Thyroid gland (tissue), 4 donors: ENCODE measurements at regions not wholly inside any gene's neighbourhood (a gene's known extent, or its start where the extent isn't known, plus 50 kb on each side); places are given as distances from the start of the nearest gene placed in this dataset.
"Not testable (repeated sequence)": the region's sequence is repeated elsewhere in the genome, so short reads cannot be mapped to it uniquely, and the experiment has no call there.

Source experiments
- DNase-seq, 2 donors: peaks; one replicate each; pipeline ENCODE4 v3.0.0-alpha.2; 2019
- H3K27ac ChIP-seq, 3 donors: fragments of 200-600 bp; sonication (generic); 1 replicate in 2 of 3; 2 replicates in 1 of 3; pipeline ENCODE4 v1.5.1; 2016 to 2019; ENCODE audit warnings: mild to moderate bottlenecking in 1 of 3, moderate library complexity in 1 of 3
- H3K27me3 ChIP-seq: fragments of 200-600 bp; sonication (generic); one replicate; pipeline ENCODE4 v1.5.1; 2019
- H3K36me3 ChIP-seq, 2 donors: fragments of 200-600 bp; sonication (generic); one replicate each; pipeline ENCODE4 v1.5.1; 2016 to 2019
- H3K4me1 ChIP-seq, 2 donors: fragments of 200-600 bp; sonication (generic); one replicate each; pipeline ENCODE4 v1.5.1; 2017 to 2019
- H3K4me3 ChIP-seq, 3 donors: fragments of 200-600 bp; sonication (generic); replicated peaks in 1 of 3; 1 replicate in 2 of 3; 2 replicates in 1 of 3; pipeline ENCODE4 v1.5.1; 2016; ENCODE audit warnings: mild to moderate bottlenecking in 1 of 3
- H3K9me3 ChIP-seq: fragments of 200-600 bp; sonication (generic); one replicate; pipeline ENCODE4 v1.5.1; 2017
- POLR2A ChIP-seq, 2 donors: fragments of 450-650 bp; IDR thresholded peaks; one replicate each; pipeline ENCODE4 v1.6.1; 2017; ENCODE audit warnings: antibody characterized with exemption in 2 of 2, mild to moderate bottlenecking in 2 of 2, moderate library complexity in 1 of 2
- WGBS, 2 donors: methylation state at CpG; one replicate each; pipeline ENCODE4 v1.1.5; 2017; 5-methylcytosine and 5-hydroxymethylcytosine counted together
- intact Hi-C: fragments of 100-400 bp; cut with DNase I; formaldehyde crosslinking; loops from one replicate; pipeline ENCODE4 v1.15.1; 2023
- TF ChIP-seq, protein P1 (sequence below), 6 experiments: fragments of 200-600 bp in 3 of 6; fragments of 450-650 bp in 3 of 6; sonication (generic) in 3 of 6; IDR thresholded peaks; one replicate each; pipeline ENCODE4 v1.5.1; 2016 to 2019; ENCODE audit warnings: antibody characterized with exemption in 6 of 6, mild to moderate bottlenecking in 2 of 6, inconsistent platforms in 1 of 6, moderate library complexity in 1 of 6

DNA sequence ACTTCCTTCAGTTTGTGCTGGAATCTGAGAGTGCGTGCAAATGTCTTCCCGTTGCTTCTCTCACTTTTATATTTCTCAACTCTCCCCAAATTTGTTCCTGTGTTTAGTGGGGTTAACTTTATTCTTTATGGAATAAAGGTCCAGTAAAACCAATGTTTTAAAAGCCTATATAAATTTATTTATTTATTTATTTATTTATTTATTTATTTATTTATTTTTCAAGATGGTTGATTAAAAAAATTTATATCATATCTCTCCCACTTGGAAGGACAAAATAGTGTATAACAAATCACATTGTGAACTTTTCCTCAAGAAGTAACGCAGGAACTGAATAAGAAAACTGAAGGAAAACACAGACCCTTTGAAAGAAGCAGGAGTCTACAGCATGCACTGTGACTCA lies 95.3 kb upstream of the ITM2A start:
- Histone ChIP-seq H3K27me3 (no peaks in the 10 kb centered on the region), H3K4me1 (no peaks in the 10 kb centered on the region), H3K27ac (no peak overlapping the region), H3K4me3 (no peak overlapping the region), H3K9me3 (no peaks in the 10 kb centered on the region), H3K36me3 (no peaks in the 10 kb centered on the region)
- TF ChIP-seq, protein P1, sequence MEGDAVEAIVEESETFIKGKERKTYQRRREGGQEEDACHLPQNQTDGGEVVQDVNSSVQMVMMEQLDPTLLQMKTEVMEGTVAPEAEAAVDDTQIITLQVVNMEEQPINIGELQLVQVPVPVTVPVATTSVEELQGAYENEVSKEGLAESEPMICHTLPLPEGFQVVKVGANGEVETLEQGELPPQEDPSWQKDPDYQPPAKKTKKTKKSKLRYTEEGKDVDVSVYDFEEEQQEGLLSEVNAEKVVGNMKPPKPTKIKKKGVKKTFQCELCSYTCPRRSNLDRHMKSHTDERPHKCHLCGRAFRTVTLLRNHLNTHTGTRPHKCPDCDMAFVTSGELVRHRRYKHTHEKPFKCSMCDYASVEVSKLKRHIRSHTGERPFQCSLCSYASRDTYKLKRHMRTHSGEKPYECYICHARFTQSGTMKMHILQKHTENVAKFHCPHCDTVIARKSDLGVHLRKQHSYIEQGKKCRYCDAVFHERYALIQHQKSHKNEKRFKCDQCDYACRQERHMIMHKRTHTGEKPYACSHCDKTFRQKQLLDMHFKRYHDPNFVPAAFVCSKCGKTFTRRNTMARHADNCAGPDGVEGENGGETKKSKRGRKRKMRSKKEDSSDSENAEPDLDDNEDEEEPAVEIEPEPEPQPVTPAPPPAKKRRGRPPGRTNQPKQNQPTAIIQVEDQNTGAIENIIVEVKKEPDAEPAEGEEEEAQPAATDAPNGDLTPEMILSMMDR (IDR thresholded peaks at IDR 0.05): no peak
- no peak for TF ChIP-seq POLR2A (IDR thresholded peaks at IDR 0.05)
- WGBS, 2 donors: 93 to 96% methylated on average over 3 of the region's 3 CpGs
- intact Hi-C loops: no loop called here
- no peak for DNase-seq

DNA sequence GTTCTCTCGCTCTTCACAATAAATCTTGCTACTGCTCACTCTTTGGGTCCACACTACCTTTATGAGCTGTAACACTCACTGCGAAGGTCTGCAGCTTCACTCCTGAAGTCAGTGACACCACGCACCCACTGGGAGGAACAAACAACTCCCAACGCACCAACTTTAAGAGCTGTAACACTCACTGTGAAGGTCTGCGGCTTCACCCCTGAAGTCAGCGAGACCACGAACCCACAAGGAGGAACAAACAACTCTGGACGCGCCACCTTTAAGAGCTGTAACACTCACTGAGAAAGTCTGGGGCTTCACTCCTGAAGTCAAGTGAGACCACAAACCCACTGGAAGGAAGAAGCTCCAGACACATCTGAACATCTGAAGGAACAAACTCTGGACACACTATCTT lies 89.5 kb upstream of the ITM2A start:
- DNase-seq, H3K27me3 ChIP-seq, H3K4me1 ChIP-seq, intact Hi-C loops, H3K9me3 ChIP-seq, H3K27ac ChIP-seq, H3K4me3 ChIP-seq, H3K36me3 ChIP-seq: not testable (repeated sequence)
- 91 to 96% methylated on average over 7 of the region's 9 CpGs for WGBS, 2 donors

DNA sequence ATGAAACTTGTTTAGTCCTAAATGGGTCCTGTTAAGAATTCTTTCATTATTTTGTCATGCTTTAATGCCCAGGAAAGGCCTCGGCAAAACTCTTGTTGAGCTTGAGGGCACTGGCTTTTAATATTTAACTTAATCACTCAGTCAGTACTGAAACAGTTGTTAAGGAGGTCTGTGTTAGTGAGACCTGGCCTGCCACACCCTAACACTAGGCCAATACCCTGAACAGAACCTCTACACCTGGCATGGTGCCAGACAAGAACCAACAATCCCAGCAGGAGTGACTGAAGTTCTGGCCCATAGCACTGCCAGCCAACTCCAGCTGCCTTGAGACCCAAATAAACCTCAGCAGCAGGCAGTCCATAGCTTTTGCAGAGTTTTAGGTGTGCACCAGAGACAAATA lies 85.7 kb upstream of the ITM2A start:
- DNase-seq: peak; percentile 20 to 24

DNA sequence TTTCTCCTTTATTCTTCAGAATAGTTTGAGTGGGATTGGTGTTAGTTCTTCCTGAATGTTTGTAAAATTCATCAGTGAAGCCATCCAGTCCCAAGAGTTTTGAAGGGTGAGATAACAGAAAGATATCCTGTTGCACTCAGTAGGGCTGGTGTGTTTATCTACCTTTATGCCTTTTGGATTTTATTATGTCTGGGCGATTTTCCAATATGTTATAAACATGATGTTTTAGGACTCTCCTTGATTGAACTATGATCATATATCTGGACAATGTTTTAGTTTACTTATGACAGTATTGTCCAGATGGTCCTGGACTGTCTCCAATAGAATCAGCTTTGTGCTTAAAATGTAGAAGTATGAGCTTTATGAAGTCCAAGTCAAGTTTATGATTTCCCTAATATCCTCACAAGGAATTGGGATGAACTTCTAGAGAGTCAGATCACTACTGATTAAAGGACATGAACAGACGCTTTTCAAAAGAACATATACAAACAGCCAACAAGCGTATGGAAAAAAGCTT lies 77.6 kb upstream of the ITM2A start:
- no peak for DNase-seq
- no peaks in the 10 kb centered on the region for H3K27me3 ChIP-seq
- WGBS, 2 donors: 80 to 88% methylated on average over 3 of the region's 3 CpGs
- H3K36me3 ChIP-seq: no peaks in the 10 kb centered on the region
- H3K4me3 ChIP-seq: no peak overlapping the region
- H3K9me3 ChIP-seq: no peaks in the 10 kb centered on the region
- TF ChIP-seq POLR2A (IDR thresholded peaks at IDR 0.05): no peak
- TF ChIP-seq, protein P1 (IDR thresholded peaks at IDR 0.05): no peak
- intact Hi-C loops: no loop called here
- H3K4me1 ChIP-seq: no peaks in the 10 kb centered on the region
- H3K27ac ChIP-seq: no peak overlapping the region

More for the DNA sequence above, 85.7 kb upstream of the ITM2A start:
- H3K4me3 ChIP-seq: no peak overlapping the region
- no peaks in the 10 kb centered on the region for H3K36me3 ChIP-seq
- intact Hi-C loops: no loop called here
- no peak overlapping the region for H3K27ac ChIP-seq
- no peak for TF ChIP-seq POLR2A (IDR thresholded peaks at IDR 0.05)
- TF ChIP-seq, protein P1 (IDR thresholded peaks at IDR 0.05): no peak
- 36 to 88% methylated on average over 1 of the region's 1 CpG for WGBS, 2 donors
- no peaks in the 10 kb centered on the region for H3K27me3 ChIP-seq
- no peaks in the 10 kb centered on the region for H3K9me3 ChIP-seq
- no peaks in the 10 kb centered on the region for H3K4me1 ChIP-seq

DNA sequence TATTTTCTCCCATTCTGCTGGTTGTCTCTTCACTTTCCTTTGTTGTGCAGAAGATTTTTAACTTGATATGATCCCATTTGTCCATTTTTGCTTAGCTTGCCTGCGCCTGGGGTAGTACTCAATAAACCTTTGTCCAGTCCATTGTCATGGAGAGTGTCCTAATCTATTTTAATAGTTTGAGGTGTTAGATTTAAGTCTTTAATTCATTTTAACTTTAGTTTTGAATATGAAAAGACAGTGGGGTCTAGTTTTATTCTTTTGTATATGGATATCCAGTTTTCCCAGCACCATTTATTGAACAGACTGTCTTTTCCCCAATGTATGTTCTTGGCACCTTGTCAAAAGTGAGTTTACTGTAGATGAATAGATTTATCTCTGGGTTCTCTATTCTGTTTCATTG lies 76.0 kb upstream of the ITM2A start:
- intact Hi-C loops: no loop called here

More for the DNA sequence above, 76.0 kb upstream of the ITM2A start:
- Histone ChIP-seq H3K9me3 (no peaks in the 10 kb centered on the region), H3K27me3 (no peaks in the 10 kb centered on the region), H3K4me3 (no peak overlapping the region), H3K36me3 (no peaks in the 10 kb centered on the region), H3K27ac (no peak overlapping the region), H3K4me1 (no peaks in the 10 kb centered on the region)
- TF ChIP-seq, protein P1 (IDR thresholded peaks at IDR 0.05): no peak
- no peak for TF ChIP-seq POLR2A (IDR thresholded peaks at IDR 0.05)
- no peak for DNase-seq
- WGBS, 2 donors: 96 to 97% methylated on average over 1 of the region's 1 CpG
